ENCODE measurements at regions not wholly inside any gene's neighbourhood (a gene's known extent, or its start where the extent isn't known, plus 50 kb on each side); places are given as distances from the start of the nearest gene placed in this dataset.

- intact Hi-C loops (cut with micrococcal nuclease): loop anchor here (1.0 kb wide), 2 partner anchors 30 to 172 kb away; no protein-coding TSS in a partner anchor
- ChIA-PET POLR2A (ENCODE audit: unreplicated experiment) (no interaction called here), CTCF (interaction anchor here (1.0 to 1.6 kb wide), 4 partner anchors 15 to 180 kb away, joined by 3 to 5 read pairs (median 4); no protein-coding TSS in a partner anchor)
- Histone ChIP-seq H3K4me2 (ENCODE audit: low read length) (no peak overlapping the region), H4K20me1 (ENCODE audit: low read length) (no peaks in the 10 kb centered on the region), H3K4me3 (ENCODE audit: low read length) (no peak overlapping the region), H3K9me2 (replicated peaks; ENCODE audit: low read length) (no peaks in the 10 kb centered on the region), H3K27ac (ENCODE audit: low read length) (no peak overlapping the region), H3K4me1 (ENCODE audit: insufficient read depth, low read length) (peaks cover 6% of the 10 kb centered on the region), H3K36me3 (ENCODE audit: low read depth, low read length) (no peaks in the 10 kb centered on the region), H3K9me3 (ENCODE audit: low read length) (no peaks in the 10 kb centered on the region), H3K79me2 (ENCODE audit: low read length) (no peaks in the 10 kb centered on the region), H3K9ac (ENCODE audit: low read length) (no peak overlapping the region), H2AFZ (ENCODE audit: low read length) (no peak overlapping the region), H3K27me3 (ENCODE audit: low read length) (no peaks in the 10 kb centered on the region), H3F3A (ENCODE audit: low read length, unreplicated experiment) (no peaks in the 10 kb centered on the region)
- no TSS peak for BruUV-seq (replicated peaks)
- TF ChIP-seq EZH2phosphoT487 (IDR thresholded peaks at IDR 0.05; ENCODE audit: borderline replicate concordance, low read length): no peak
- TF ChIP-seq CTCF (conservative IDR thresholded peaks at IDR 0.05; ENCODE audit: low read depth, low read length): peak; percentile 84
- DNase-seq (peak; percentile 65), ATAC-seq (peak; percentile 61)
Observed at GRCh38 chr3:132210476-132211346, 106.5 kb upstream of the ACP3 start.

- no peak for ATAC-seq
- H3K4me3 ChIP-seq (ENCODE audit: low read length): no peak overlapping the region
- no peaks in the 10 kb centered on the region for H4K20me1 ChIP-seq (ENCODE audit: low read length)
- no peaks in the 10 kb centered on the region for H3K36me3 ChIP-seq (ENCODE audit: low read depth, low read length)
- intact Hi-C loops (cut with micrococcal nuclease): no loop called here
- no peaks in the 10 kb centered on the region for H3K79me2 ChIP-seq (ENCODE audit: low read length)
- H3K4me2 ChIP-seq (ENCODE audit: low read length): no peak overlapping the region
- no peak for DNase-seq
- no peaks in the 10 kb centered on the region for H3F3A ChIP-seq (ENCODE audit: low read length, unreplicated experiment)
- TF ChIP-seq EZH2 (IDR thresholded peaks at IDR 0.05; ENCODE audit: low read length, unreplicated experiment) (no peak), EZH2phosphoT487 (IDR thresholded peaks at IDR 0.05; ENCODE audit: borderline replicate concordance, low read length) (no peak), CTCF (conservative IDR thresholded peaks at IDR 0.05; ENCODE audit: low read depth, low read length) (no peak)
- ChIA-PET CTCF (no interaction called here), POLR2A (ENCODE audit: unreplicated experiment) (no interaction called here)
- H3K9ac ChIP-seq (ENCODE audit: low read length): no peak overlapping the region
- no peaks in the 10 kb centered on the region for H3K9me3 ChIP-seq (ENCODE audit: low read length)
- no peaks in the 10 kb centered on the region for H3K4me1 ChIP-seq (ENCODE audit: insufficient read depth, low read length)
- no TSS peak for BruUV-seq (replicated peaks)
- H3K27ac ChIP-seq (ENCODE audit: low read length): no peak overlapping the region
- H2AFZ ChIP-seq (ENCODE audit: low read length): no peak overlapping the region
- no peaks in the 10 kb centered on the region for H3K9me2 ChIP-seq (replicated peaks; ENCODE audit: low read length)
- no peaks in the 10 kb centered on the region for H3K27me3 ChIP-seq (ENCODE audit: low read length)
Observed at GRCh38 chr3:132211896-132212295, 105.3 kb upstream of the ACP3 start.

Measured in PC-3 (cell line).